ENCODE measurements at regions not wholly inside any gene's neighbourhood (a gene's known extent, or its start where the extent isn't known, plus 50 kb on each side); places are given as distances from the start of the nearest gene placed in this dataset.
"Not testable (repeated sequence)": the region's sequence is repeated elsewhere in the genome, so short reads cannot be mapped to it uniquely, and the experiment has no call there.

DNA sequence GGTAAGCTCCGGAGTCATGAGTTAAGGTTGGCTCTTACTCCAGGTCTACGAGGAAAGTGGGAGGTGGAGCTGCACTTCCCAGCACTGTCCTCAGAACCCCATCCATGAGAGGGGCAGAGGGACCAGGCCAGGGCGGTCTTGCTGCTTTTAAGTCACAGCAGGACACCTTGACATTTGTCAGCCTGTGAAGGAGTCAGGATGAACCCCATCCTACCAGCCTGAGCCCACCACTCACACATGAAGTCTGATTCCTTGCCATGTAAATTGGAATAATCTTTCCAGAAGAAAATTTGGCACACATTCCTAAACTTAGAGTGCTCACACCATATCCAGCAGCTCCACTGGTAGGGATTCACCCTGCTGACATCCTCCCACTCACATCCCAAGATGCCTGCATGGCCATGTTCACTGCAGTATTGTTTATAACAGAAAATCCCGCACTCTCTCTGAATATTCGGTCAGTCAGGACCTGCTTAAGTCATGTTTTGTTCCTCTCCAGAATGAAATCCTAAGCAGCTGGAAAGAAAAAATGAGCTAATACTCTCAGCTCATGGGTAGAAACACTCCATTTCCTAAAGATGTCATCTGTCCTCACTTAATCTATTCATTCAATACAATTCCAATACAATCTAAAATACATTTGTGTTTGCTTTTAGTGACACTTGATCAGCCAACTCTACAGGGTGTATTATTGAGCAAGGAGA, 79.3 kb upstream of the COL5A1 start:
- ATAC-seq = no peak

GRCh38 chr9:134563397-134563796, 78.2 kb upstream of the COL5A1 start:
- ATAC-seq = no peak

DNA sequence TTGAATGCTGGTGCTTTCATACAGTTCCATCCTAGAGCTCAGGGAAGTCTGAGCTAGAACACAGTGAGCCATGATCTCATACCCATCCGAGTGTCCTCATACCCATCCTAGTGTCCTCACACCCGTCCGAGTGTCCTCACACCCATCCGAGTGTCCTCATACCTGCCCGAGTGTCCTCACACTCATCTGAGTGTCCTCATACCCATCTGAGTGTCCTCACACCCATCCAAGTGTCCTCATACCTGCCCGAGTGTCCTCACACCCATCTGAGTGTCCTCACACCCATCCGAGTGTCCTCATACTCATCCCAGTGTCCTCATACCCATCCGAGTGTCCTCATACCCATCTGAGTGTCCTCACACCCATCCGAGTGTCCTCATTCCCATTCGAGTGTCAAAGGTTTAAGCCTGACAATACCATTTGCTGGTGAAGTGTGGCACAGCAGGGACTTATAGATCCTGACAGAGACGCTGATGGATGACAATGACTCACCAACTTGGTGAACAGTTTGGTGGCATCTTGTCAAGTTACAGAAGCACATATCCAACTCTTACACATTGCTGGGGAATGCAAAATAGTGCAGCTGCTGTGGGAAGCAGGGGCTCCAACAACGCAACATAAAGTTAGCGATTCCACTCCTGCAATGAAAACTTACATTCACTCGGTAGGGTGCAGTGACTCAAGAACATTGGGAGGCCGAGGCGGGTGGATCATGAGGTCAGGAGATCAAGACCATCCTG, 77.0 kb upstream of the COL5A1 start:
- ATAC-seq = no peak

DNA sequence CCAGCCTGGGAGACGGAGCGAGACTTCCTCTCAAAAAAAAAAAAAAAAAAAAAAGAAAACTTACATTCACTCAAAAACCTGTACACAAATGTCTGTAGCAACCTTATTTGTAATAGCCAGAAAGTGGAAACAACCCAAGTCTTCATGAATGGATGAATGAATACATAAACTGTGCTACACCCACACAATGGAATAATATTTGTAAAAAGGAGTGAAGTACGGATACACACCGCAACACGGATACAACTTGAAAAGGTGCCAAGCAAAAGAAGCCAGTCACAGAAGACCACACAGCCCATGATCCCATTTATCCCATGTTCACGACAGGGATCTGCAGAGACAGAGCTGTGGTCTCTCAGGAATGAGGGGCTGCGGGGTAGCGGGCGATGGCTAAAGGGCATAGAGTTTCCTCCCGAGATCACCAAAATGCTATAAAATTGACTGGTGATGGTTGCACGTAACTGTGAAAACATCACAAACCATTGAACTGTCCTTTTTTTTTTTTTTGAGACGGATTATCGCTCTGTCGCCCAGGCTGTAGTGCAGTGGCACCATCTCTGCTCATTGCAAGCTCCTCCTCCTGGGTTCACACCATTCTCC, 76.2 kb upstream of the COL5A1 start:
- ATAC-seq = no peak

DNA sequence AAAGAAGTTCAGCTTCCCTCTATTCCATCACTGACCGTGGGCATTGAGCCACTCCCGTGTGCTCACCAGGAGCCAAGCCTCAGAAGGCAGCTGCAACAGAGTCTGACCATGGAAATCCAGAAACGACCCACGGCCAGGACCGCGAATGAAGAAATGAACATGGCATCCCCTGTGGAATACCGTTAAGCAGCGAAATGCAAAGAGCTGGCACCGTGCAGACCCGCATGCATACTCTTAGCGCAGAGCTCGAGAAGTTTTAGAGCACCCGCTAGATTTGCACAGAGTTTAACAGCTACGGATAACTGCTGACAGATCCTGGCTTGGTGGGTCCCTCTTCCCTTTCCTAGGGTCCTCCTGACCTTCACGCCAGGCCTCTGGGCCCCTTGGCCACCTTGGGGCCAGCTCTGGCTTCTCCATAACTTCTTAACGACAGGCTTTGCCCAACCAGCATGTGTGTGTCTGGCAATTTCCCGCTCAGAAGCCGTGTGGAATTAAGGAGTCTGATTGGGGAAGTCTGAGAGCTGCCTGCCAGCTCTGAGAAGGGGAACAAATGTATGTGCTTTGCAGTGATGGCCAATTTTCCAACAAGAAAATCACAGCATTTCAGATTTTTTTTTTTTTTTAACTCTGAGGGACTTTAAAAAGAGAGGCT, 75.3 kb upstream of the COL5A1 start:
- no peak for ATAC-seq

- no peak for ATAC-seq
These were observed 74.7 kb upstream of the COL5A1 start for GRCh38 chr9:134566936-134567335.

- ATAC-seq = no peak
These were observed 73.5 kb upstream of the COL5A1 start for GRCh38 chr9:134568116-134568515.

- no peak for ATAC-seq
These were observed 72.8 kb upstream of the COL5A1 start for GRCh38 chr9:134568811-134569210.

GRCh38 chr9:134569626-134570025, 72.0 kb upstream of the COL5A1 start:
- no peak for ATAC-seq

GRCh38 chr9:134570151-134570621, 71.4 kb upstream of the COL5A1 start:
- ATAC-seq = peak in 1 of 2 donors; percentile 20

DNA sequence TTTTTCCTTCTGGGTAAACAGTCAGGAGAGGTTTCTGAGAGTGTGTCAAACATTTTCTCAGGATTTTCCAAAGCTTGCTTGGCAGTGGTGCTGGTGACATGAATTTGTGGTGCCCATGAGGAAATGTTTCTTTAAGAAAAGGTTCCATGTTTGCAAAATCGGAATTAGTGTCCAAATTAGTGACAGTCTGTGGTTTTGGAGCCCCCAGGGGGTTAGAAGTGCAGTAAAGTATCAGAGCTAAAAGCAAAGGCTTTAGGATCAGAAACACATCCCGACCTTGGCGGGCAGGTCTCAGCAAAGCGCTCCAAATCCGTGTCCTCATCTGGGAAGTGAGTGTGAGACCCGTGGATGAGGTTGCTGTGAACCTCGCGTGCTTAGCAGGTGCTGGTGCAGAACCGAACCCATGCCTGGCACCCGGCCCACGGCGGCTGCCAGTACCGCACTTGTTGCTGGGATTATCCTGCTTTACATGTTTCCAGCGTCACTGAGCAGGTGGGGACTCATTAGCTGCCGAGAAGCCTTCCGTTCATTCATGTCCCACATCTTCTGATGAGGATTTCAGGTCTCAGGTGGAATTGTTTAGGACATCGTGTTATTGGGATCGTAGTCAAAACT, 70.8 kb upstream of the COL5A1 start:
- ATAC-seq = no peak

DNA sequence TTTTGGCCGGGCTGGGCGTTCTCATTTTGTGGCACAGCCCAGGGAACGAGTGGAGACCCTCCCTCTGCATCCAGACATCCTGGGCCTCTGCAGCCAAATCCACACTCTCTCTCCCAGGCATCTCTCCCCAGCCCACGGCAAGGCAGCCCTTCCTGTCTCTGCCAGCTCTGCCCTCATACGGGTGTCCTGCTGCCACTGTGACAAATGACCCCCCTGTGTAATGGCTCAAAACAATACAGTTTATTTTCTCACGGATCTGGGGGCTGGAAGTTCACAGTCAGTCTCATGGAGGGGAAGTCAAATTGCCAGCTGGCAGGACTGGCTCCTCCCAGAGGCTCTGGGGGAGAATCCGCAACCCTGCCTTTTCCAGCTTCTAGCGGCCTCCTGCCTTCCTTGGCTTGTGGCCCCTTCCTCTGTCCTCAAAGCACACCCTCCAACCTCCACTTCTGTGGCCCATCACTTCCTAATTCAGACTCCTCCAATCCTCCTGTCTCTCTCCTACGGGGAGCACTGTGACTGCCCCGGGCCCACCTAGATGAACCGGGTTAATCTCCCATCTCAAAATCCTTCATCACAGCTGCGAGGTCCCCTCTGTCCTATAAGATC, 70.2 kb upstream of the COL5A1 start:
- ATAC-seq = no peak

DNA sequence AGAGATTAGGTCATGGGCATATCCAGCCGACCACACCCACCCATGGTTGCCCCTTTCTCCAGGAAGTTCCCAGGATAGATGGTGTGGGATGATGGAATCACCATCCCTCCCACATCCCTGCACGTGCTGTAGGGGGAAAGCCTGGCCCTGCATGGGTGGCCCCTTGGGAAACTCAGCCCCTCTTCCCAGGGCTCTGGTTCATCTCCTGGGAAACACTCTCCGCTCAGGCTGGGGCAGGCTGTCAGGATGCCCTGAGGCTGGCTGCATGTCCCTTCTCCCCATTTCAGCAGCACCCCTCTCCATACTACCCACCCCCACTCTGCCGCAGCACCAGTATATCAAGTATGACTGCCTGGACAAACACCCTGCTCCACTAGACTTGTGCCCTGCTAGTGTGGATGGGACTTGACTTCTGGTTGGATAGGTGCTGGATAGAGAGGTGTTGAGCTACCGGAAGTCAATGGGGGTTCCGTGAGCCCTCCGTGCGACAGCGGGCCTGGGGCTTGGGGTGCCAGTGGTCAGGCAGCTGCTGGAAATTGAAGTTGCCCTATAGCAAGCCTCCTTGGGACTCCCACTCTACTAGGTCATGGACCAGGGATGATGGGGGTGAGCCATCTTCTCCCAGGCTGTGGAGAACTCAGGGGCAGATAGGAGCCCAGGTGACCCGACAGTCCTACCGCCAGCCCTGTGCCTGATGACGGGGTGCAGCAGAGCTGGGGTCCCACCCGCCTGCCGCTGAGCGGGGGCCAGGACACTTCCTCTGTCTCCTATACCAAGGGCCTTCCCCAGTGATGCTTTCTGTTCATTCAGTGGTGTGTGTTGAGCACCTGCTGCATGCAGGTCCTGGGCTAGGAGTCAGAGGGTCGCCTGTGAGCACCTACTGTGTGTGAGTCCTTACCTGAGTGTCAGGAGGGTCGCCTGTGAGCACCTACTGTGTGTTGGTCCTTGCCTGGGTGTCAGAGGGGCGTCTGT, 69.4 kb upstream of the COL5A1 start:
- ATAC-seq = peak in 1 of 2 donors; percentile 17

- not testable (repeated sequence) for ATAC-seq
These were observed 66.9 kb upstream of the COL5A1 start for GRCh38 chr9:134574686-134575085.

DNA sequence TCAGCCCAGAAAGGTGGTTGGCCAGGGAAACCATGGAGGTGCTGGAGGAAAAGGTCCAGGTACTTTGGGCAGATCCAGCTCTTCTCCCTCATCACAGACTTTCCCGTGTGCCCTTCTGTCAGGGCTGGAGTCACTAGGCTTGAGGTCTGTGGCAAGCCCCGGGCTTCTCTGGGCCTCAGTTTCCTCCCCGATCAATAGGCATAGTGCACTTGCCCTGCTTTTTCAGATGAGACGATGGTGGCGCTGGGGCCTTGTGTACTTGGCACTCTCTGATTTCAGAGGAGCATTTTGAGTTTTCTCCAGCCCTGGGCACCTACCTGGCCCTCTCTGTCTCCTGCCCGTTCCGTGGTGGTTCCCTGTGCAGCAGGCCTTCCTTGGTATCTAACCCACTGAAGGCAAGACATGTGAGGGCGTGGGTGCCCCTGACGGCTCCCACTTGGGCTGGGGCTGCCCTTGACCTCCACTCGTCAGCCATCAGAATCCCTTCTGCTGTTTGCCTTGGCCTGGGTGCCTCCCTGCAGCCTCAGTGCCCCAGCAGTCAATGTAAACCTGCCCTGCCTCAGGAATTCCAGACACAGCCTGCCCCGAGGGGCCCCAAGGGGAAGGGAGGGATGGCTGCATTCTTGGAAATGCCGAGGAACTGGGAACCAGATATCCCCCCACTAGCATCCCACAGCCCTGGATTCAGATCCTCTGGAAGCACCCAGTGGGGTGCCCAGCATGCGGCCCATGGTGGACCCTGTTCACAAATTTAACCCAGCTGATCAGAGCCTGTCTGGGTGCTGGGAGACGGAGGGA, 66.3 kb upstream of the COL5A1 start:
- ATAC-seq = no peak

DNA sequence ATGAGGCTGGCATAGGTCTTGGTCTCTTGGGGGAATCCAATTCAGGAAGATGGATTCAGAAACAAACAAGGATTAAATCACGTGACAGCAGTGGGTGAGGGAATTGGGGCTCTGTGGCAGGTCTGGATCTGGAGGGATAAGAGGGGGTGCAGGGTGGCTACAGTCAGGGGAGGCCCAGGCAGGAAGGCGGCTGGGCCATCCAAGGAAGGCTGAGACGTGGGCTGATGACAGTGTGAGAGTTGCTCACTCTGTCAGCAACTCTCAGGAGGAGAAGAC, 65.8 kb upstream of the COL5A1 start:
- ATAC-seq = no peak

- no peak for ATAC-seq
These were observed 56.5 kb upstream of the COL5A1 start for GRCh38 chr9:134585021-134585561.

GRCh38 chr9:134585746-134586706, 55.6 kb upstream of the COL5A1 start:
- ATAC-seq = no peak

- no peak for ATAC-seq
These were observed 51.9 kb upstream of the COL5A1 start for GRCh38 chr9:134589748-134590147.
